ENCODE measurements at regions not wholly inside any gene's neighbourhood (a gene's known extent, or its start where the extent isn't known, plus 50 kb on each side); places are given as distances from the start of the nearest gene placed in this dataset.

DNA sequence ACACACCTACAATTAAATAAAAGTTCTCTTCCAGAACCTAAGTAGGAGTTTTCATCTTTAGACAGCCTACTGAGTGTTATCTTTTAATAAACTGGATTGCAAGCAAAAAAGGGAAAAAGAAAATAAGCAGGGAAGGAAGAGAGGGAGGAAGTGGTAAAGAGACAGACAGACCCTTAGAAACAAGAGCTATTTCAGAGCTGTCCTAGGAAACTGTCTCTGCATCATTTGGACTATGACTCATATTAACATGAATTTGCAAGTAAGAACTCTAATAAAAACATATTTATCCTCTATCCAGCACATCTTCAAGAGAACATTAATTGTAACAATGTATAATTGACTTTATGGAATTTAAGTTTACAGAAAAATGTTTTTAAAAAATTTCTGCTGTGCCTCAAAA is 438.8 kb upstream of the USP15 start:
- in situ Hi-C loops (cut with MboI; ENCODE audit: low sequenced_read_pairs): no loop called here

DNA sequence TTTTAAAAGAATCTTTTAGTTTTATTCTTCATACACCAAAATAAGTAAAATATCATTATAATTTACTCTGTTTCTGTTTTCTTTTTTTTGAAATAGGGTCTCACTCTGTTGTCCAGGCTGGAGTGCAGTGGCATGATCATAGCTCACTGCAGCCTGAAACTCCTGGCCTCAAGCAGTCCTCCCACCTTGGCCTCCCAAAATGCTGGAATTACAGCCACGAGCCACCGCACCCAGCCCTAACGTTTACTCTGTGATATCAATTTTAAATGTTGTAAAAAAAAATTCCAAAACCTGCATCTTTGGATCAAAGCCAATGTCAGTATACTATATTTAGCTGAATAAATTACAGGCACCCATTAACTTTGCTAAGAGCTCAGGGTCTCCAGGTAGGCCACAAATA is 437.1 kb upstream of the USP15 start:
- in situ Hi-C loops (cut with MboI; ENCODE audit: low sequenced_read_pairs): no loop called here

DNA sequence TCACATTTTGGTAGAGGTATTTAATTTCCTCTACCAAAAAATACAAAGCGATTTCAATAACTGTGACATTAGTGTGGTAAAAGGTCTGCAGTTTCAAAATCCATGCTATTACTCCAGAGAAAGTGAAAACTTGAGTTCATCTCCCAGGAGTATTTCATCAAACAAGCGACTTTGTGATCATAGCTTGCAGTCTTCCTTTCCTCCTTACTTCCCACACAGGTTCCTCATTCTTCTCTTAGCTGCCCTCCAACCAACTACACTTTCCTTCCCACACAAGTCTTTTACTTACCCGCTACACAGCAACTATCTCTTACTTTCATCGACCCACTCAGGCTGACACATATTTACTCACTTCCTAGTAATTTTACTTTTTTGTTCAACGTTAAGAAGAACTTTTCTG is 413.4 kb upstream of the USP15 start:
- in situ Hi-C loops (cut with MboI; ENCODE audit: low sequenced_read_pairs): no loop called here

DNA sequence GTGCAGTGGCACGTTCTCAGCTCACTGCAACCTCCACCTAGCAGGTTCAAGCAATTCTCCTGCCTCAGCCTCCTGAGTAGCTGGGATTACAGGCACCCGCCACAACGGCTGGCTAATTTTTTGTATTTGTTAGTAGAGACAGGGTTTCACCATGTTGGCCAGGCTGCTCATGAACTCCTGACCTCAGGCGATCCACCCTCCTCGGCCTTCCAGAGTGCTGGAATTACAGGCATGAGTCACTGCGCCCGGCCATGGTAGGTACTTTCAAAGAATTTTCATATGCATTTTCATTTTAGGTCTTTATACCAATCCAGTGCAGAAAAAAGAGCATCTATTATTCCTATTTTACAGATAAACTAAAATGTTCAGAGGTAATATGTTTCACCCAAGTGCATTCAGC is 411.3 kb upstream of the USP15 start:
- in situ Hi-C loops (cut with MboI; ENCODE audit: low sequenced_read_pairs): no loop called here

DNA sequence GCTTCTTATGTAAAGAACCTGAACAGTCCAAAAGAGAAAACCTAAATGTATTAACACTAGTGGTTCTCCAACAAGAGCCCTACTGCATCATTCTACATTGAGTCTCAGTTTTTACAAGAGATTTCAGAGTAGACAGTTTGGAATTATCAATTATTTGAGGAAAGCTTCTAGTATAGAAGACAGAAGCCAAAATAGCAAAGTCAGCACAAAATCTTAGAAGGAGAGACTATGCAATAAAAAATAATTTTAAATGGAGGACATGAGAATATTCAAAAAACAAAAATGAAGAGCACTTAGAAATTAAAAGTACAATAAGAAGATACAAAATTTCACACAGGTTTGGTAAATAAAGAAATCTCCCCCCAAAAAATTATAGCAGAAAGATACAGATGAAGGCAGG is 406.3 kb upstream of the USP15 start:
- in situ Hi-C loops (cut with MboI; ENCODE audit: low sequenced_read_pairs): no loop called here

DNA sequence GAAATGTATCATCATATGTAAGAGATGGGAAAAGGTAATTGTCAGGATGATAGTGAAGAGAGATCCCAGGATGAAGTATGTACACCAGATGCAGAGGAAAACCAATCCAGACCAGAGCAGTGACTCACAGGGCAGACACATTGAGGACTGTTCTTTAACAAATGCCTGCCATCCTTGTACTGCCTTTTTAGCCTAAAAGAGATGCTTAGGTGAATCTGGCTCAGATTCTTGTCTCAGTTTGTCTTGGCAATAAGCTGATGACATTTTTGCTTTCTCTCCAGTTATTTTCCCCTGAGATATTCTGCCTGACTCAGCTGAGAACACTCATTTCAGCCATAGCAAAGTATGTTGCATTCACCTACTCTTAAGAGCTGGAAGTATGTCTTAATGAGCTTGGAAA is 405.3 kb upstream of the USP15 start:
- in situ Hi-C loops (cut with MboI; ENCODE audit: low sequenced_read_pairs): no loop called here

DNA sequence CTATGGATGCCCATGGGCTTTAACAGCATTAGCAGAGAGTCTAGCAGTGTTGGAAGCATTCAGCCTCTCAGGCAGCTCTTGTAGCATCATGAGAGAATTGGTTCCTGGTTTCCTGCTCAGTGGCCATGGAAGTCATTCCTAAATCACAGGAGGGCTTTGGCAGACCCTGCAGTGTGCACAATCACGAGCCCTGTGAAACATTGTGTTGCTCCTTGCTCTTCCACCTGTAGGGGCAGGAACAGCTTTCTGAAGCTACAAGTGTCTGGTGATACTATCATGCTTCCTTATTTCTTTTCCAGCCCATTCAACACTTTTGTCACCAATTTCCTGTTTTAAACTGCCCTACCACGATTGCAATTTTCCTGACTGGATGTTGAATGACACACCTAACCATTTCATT is 402.2 kb upstream of the USP15 start:
- in situ Hi-C loops (cut with MboI; ENCODE audit: low sequenced_read_pairs): no loop called here

DNA sequence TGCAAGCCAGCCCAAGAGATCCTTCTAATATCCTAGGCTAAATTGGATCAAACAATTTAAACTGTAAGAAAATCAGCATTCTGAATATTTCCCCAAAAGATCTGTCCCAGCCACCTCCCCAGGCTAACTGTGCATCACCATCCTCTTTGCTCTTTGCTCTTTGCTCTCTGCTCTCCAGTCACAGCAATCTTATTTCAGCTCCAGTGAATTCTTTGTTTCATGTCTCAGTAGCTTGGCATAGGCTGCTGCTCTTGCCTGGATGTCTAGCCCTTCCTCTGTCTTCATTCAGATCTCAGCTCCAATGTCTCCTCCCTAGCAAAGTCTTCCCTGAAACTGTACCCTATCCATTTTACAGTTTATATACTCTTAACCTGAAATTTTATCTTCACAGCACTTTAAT is 399.8 kb upstream of the USP15 start:
- in situ Hi-C loops (cut with MboI; ENCODE audit: low sequenced_read_pairs): no loop called here

DNA sequence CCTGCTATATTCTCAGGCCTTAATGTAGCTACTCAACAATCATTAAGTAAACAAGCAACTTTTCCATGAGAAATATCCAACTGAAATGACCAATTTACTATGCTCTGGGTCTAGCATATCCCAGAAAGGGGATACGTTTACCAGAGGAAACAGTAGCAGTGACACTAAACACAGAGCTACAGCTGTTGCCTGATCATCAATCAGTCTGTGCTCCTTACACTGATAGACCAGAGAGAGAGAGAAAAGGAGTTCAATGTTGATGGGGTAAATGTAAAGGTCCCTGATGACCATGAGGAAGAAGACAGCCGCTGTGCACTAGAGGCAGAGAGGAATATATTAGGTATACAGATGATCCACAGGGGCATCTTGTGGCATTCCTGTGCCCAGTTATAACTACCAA is 397.2 kb upstream of the USP15 start:
- in situ Hi-C loops (cut with MboI; ENCODE audit: low sequenced_read_pairs): no loop called here

DNA sequence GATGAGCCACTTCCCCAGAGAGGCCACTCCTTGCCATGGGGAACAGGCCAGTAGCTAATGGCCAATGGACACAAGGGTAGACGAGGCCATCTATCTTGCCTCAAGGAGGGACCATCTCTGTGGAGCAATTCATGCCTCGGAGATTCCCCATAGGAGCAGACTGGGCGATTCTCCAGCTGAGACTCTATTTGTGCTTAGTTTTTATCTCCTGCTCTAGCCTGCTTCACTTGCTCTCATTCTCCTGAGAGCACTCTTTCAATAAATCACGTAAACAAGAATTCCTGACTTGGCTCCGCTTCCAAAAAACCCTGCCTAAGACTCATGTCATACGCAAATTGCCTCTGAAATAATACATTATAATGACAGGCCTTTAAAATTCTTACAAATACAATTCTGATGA is 396.4 kb upstream of the USP15 start:
- in situ Hi-C loops (cut with MboI; ENCODE audit: low sequenced_read_pairs): no loop called here

DNA sequence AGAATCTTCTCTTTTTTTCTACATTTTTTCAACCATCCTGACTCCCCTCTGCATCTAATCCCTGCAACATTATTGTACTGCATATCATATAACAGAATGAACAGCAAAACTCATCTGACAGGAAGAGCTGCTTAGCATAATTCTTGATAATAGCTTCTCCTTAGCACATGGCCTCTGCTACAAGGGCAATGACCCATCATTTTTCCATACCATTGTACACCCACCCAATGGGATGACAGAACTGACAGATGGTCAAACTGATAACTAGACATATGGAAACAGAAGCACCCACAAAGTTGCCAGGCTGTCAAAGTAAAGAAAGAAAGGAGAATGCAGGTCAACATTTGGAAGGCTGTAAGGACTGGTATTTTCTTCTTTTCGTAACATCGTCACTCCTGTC is 390.4 kb upstream of the USP15 start:
- in situ Hi-C loops (cut with MboI; ENCODE audit: low sequenced_read_pairs): no loop called here

DNA sequence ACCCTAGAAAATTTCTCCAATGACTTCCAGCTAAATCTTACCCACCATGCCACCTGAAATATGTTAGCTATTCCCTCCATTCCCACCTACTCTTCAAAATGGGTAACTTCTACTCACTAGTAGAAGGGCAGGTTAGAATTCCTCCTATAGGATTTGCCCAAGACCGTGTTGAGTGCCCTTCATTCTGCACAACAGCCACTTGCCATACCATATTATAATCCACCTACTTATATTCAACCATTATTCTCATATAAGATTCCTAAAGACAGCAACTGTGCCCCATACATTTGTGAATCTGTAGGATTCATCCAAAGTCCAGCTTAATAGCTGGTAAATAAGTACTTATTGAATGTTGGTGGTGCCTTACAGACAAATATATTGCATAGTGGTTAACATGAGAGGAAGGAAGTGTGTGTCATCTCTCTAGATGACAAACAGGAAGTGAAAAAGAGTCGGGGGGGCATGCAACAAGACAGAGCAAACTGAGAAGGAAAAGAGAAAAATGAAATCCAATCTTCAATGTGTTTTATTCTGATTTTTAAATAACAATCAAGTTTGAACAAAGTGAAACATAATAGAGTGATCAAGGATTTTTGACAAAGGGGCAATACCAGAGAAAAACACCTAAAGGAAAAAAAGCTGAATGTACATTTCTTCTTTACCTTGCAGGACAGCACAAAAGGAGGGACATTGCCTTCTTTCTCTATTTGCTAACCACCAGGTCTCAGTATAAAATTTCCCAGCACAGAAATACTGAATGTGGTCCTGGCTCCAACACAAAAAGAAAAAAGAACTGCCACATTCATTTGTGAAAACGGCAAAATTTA is 389.3 kb upstream of the USP15 start:
- in situ Hi-C loops (cut with MboI; ENCODE audit: low sequenced_read_pairs): no loop called here

DNA sequence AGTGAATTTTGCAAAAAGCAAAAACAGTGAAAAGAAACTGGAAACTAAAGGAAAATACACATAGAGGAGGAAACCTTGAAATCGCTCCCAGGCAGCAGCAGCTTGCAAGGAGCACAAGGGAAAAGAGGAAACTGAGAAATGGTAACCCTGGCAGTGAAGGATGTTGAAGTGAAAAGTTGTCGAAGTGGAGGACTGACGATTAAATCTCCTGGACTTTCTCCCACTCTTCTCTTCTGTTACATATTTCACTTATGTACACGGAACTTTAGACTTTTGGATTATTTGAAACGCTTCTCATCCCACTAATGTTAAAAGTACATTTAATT is 388.8 kb upstream of the USP15 start:
- in situ Hi-C loops (cut with MboI; ENCODE audit: low sequenced_read_pairs): no loop called here

DNA sequence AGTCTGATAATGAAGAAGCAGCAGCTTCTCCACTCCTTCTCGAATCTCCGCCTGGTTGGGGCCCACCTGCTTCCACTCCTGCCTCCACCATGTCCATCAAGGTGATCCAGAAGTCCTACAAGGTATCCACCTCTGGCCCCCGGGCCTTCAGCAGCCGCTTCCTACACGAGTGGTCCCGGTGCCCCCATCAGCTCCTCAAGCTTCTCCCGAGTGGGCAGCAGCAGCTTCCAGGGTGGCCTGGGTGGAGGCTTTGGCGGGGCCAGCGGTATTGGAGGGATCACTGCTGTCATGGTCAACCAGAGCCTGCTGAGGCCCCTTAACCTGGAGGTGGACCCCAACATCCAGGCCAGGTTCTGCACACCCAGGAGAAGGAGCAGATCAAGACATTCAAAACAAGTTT is 381.0 kb upstream of the USP15 start:
- in situ Hi-C loops (cut with MboI; ENCODE audit: low sequenced_read_pairs): no loop called here

DNA sequence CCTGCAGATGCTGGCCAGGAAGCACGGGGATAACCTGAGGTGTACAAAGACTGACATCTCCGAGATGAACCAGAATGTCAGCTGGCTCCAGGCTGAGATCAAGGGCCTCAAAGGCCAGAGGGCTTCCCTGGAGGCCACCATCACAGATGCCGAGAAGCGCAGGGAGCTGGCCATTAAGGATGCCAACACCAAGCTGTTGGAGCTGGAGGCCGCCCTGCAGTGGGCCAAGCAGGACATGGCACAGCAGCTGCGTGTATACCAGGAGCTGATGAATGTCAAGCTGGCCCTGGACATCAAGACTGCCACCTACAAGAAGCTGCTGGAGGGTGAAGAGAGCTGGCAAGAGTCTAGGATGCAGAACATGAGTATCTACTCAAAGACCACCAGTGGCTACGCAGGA is 380.0 kb upstream of the USP15 start:
- in situ Hi-C loops (cut with MboI; ENCODE audit: low sequenced_read_pairs): no loop called here

DNA sequence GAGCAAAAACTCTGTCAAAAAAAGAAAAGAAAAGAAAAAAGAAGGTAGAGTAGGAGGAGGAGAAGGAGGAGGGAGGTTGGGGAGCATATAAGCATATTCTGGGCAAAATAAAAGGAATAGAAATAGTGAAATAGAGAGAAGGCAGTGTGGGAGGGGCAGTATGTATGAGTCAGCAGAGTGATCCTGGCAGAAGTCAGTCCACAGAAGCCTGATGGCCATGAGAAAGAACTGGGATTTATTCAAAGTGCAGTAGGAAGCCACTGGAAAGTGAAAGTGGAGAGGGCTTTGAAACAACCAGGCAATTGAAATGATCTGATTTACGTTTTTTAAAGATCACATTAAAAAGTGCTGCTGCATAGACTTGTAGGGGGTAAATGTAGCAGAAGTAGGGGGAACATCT is 368.6 kb upstream of the USP15 start:
- in situ Hi-C loops (cut with MboI; ENCODE audit: low sequenced_read_pairs): no loop called here

DNA sequence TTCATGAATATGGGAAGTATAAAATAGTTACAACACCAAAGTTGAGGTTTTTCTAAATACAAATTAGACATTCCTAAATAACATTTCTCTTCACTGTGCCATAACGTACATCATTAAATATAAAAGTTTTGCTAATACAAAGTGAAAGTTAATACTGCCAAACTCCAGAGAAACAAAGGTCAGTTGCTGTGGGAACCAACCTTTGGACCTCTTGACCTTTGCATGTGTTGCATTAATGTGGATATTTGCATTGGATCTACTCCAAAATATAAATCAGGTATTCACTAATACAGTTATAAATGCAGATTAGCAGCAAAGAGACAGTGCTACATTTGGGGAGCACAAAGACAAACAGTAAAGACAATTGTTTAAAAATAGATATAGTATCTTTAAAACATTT is 366.0 kb upstream of the USP15 start:
- in situ Hi-C loops (cut with MboI; ENCODE audit: low sequenced_read_pairs): no loop called here

DNA sequence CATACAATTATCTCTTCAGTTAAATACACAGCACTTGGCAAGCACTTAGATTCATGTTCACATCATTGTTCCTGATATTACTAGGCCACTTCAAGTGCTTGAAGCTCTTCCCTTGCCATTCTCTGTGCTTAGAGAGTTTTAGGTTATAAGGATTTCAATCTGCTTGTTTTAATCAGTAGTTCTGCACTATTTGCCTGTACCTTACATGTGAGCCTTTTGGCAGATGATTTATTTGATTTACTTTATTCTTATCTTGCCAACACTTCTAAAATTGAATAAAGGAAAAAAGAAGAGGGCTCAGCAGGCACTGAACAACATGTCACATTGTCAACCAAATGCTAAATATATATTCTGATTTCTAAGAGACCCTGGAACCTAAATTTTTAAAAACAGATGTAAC is 363.8 kb upstream of the USP15 start:
- in situ Hi-C loops (cut with MboI; ENCODE audit: low sequenced_read_pairs): no loop called here

DNA sequence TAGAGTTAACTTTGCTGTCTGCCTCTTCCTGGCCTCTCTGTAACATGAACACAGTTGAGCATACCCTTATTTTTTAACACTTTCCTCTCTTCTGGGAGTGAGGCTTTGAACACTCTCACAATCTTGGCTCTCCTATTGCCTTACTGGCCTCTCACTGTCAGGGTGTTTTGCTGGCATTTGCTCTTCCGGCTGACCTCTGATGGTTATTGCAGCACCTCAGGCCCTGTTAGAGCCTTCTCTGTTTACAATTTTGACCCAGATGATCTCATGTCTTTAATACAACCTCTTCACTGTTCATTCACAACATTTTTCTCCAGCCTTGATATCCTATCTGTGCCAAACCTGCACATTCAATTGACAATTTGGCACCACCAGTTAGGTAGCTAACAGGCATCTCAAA is 357.8 kb upstream of the USP15 start:
- in situ Hi-C loops (cut with MboI; ENCODE audit: low sequenced_read_pairs): no loop called here

DNA sequence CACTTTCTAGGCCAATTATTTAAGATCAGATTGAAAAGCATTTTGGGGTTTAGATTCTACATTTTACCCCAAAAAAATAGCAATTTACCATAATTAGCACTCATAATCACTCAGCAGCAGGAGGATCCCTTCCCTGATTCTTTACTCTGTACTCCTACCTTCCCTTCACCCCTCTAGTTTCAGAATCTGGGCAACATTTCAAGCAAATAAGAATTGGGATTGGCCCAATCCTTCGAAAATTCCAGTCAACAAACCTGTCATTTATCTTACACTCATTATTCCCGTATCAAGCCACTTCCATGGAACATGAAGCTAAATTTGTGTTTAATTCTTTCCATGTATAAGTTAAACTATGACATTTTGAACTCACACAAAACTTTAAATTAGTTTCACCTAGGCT is 349.1 kb upstream of the USP15 start:
- in situ Hi-C loops (cut with MboI; ENCODE audit: low sequenced_read_pairs): no loop called here

DNA sequence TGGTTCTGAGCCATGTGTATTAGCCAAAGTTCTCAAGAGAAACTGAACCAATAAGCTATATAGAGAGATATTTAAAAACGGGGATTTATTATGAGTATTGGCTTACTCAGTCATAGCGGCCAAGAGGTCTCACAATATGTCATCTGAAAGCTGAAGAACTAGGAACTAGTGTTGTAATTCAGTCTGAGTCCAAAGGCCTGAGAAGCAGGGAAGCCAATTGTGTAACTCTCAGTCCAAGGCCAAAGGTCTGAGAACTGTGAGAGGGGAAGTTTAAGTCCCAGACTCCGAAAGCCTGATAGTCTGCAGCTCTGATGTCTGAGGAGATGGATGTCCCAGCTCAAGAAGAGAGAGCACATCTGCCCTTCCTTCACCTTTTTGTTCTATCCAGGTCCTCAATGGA is 344.8 kb upstream of the USP15 start:
- in situ Hi-C loops (cut with MboI; ENCODE audit: low sequenced_read_pairs): no loop called here

DNA sequence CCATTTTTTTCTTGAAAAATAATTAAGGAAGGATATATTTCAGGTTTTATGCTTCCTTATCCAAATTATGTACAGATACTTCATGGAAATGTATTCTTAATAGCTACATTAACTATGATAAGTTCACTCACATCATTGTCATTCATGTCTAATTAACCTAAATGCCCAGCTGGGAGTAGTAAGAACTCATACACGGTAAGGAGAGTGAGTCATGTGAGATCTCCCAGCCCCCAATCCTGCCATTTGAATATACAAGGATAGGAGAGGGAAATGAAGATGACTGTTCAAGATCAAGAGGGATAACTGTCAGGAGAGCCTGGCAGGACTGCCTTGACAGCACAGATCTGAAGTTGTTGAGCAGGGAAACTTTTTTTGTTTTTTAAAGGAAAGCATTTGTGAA is 343.4 kb upstream of the USP15 start:
- in situ Hi-C loops (cut with MboI; ENCODE audit: low sequenced_read_pairs): no loop called here

DNA sequence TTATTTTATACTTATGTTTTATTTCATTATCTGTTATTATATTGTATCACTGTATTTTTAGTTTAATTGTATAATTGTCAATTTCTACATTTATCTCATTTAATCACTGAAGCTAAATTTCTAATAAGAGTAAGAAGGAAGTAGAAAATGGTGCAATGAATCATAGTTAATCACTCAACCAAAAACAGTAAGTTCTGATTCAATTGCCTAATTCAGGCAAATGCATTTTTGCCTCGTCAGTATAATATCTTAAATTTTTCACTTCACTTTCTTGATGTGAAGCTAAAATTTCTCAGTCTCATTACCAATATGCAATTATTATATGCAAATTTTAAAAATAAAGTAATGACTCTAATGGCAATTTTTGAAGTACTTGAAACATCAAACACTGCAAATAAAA is 340.5 kb upstream of the USP15 start:
- in situ Hi-C loops (cut with MboI; ENCODE audit: low sequenced_read_pairs): no loop called here

DNA sequence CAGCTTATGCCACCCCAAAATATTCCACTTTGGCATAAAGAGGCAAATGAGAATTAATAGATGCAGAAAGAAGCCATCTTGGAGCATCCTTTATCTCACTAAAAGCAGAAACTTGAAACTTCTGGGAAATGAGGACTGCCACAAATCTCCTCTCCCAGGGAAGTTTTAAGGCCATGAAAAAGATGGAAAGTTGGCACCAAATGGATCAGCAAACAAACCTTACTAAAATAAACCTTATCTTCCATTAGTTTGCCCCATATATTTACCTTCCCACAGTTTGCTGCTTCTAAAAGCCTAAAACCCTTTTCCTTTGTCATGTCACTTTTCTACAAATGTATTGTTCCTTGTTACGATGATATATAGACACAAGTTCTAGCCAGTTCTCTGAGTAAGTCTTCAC is 340.0 kb upstream of the USP15 start:
- in situ Hi-C loops (cut with MboI; ENCODE audit: low sequenced_read_pairs): no loop called here

All from HL-60/S4 treated with phorbol 12-myristate 13-acetate at 8.2 ng/mL for 4 days and 3 days (cell line).